ENCODE measurements at regions not wholly inside any gene's neighbourhood (a gene's known extent, or its start where the extent isn't known, plus 50 kb on each side); places are given as distances from the start of the nearest gene placed in this dataset.

DNA sequence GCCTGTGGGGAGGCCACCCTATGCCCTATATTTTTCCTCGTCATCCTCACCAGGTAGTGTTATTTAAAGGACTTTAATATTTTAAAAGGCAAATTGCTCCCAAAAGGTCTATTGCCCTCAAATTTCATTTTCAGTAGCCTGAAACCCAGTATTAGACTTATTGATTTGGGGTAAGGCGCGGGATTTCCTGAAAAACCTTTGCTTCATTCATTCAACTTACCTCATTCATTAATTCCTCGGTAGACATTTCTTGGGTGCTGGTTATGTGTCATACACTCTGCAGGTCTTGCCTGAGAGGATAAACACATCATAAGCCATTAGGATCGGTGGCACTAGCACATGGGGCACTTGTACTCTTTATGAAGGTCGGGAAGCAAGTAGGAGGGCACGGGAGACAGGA is 99.2 kb downstream of the ARF6 start:
- WGBS, 2 donors = 94 to 96% methylated on average over 7 of the region's 7 CpGs
- intact Hi-C loops (cut with DNase I) = no loop called here
- Histone ChIP-seq H3K4me3 (replicated peaks in 1 of 3) (no peak overlapping the region), H3K9me3 (no peaks in the 10 kb centered on the region), H3K4me1 (peaks cover 0 to 2% of the 10 kb centered on the region in 2 donors), H3K27ac (no peak overlapping the region), H3K27me3 (no peaks in the 10 kb centered on the region), H3K36me3 (no peaks in the 10 kb centered on the region)
- DNase-seq = no peak
- TF ChIP-seq, protein P1, sequence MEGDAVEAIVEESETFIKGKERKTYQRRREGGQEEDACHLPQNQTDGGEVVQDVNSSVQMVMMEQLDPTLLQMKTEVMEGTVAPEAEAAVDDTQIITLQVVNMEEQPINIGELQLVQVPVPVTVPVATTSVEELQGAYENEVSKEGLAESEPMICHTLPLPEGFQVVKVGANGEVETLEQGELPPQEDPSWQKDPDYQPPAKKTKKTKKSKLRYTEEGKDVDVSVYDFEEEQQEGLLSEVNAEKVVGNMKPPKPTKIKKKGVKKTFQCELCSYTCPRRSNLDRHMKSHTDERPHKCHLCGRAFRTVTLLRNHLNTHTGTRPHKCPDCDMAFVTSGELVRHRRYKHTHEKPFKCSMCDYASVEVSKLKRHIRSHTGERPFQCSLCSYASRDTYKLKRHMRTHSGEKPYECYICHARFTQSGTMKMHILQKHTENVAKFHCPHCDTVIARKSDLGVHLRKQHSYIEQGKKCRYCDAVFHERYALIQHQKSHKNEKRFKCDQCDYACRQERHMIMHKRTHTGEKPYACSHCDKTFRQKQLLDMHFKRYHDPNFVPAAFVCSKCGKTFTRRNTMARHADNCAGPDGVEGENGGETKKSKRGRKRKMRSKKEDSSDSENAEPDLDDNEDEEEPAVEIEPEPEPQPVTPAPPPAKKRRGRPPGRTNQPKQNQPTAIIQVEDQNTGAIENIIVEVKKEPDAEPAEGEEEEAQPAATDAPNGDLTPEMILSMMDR (IDR thresholded peaks at IDR 0.05) = no peak
- no peak for TF ChIP-seq POLR2A (IDR thresholded peaks at IDR 0.05)

DNA sequence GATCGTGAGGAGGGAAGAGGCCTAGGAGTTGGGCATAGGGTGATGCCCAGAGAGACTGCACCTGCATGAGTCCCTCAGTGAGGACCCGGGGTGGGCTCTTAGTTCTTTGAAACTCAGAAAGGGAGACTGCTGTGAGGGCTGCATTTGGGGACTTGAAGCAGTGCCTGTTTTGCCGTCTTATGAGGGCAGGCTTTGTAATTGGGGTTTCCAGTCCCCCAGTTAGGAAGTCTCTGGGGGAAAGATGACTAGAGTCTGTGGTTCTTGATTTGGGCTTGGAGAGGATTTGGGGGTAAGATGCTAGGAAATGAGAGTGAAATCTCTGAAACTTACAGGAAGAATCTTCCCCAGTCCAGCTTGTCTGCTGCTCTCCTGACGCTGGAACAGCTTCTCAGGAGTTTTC is 99.6 kb downstream of the ARF6 start:
- intact Hi-C loops (cut with DNase I) = no loop called here
- no peak overlapping the region for H3K27ac ChIP-seq
- H3K36me3 ChIP-seq = no peaks in the 10 kb centered on the region
- no peak overlapping the region for H3K4me3 ChIP-seq (replicated peaks in 1 of 3)
- H3K27me3 ChIP-seq = no peaks in the 10 kb centered on the region
- 87% methylated on average over 4 of the region's 4 CpGs for WGBS, 2 donors
- H3K4me1 ChIP-seq = no peaks in the 10 kb centered on the region
- H3K9me3 ChIP-seq = no peaks in the 10 kb centered on the region
- TF ChIP-seq, protein P1 (IDR thresholded peaks at IDR 0.05) = no peak
- TF ChIP-seq POLR2A (IDR thresholded peaks at IDR 0.05) = no peak
- no peak for DNase-seq

DNA sequence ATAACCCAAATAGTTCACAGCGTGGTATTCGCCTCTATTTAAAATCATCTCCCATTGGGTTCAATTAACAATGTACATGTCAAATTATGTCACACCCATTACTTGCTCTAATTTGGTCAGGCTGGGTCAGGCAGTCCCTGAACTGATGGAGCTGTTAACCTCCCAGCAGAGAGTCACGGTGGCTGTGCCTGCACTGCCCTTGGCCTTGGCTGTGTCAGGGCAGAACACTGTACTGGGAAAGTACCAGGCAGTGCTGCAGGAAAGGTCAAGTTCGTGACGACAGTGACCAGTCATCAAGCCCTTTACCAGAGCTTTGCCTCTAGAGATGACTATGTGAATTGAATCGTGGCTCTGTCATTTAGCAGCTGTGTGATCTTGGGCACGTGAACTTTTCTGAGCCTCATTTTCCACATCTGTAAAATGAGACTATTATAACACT is 100.0 kb downstream of the ARF6 start:
- H3K4me3 ChIP-seq (replicated peaks in 1 of 3) = no peak overlapping the region
- WGBS, 2 donors = 82 to 86% methylated on average over 7 of the region's 7 CpGs
- H3K4me1 ChIP-seq = no peaks in the 10 kb centered on the region
- no peaks in the 10 kb centered on the region for H3K27me3 ChIP-seq
- intact Hi-C loops (cut with DNase I) = no loop called here
- DNase-seq = no peak
- no peak overlapping the region for H3K27ac ChIP-seq
- no peaks in the 10 kb centered on the region for H3K9me3 ChIP-seq
- no peak for TF ChIP-seq POLR2A (IDR thresholded peaks at IDR 0.05)
- TF ChIP-seq, protein P1 (IDR thresholded peaks at IDR 0.05) = no peak
- no peaks in the 10 kb centered on the region for H3K36me3 ChIP-seq

DNA sequence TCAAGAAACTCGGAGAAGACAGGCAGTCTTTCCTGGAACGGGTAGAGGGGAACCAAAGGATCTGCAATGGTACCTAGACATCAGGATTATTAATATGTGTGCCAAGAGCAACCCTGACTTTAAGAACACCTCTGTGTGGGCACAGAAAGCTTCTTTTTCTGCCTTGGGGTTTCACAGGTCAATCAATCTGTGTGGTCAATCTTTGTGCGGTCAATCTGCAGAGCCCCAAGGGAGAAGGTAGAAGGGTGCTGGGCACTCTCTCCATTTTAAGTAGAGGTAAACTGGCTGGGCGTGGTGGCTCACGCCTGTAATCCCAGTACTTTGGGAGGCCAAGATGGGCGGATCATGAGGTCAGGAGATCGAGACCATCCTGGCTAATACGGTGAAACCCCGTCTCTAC is 100.7 kb downstream of the ARF6 start:
- H3K4me3 ChIP-seq (replicated peaks in 1 of 3) = no peak overlapping the region
- H3K27me3 ChIP-seq = no peaks in the 10 kb centered on the region
- no peak overlapping the region for H3K27ac ChIP-seq
- no peak for TF ChIP-seq POLR2A (IDR thresholded peaks at IDR 0.05)
- TF ChIP-seq, protein P1 (IDR thresholded peaks at IDR 0.05) = no peak
- no peaks in the 10 kb centered on the region for H3K36me3 ChIP-seq
- no peak for DNase-seq
- intact Hi-C loops (cut with DNase I) = no loop called here
- H3K9me3 ChIP-seq = no peaks in the 10 kb centered on the region
- peaks cover 0 to 1% of the 10 kb centered on the region in 2 donors for H3K4me1 ChIP-seq
- 92 to 94% methylated on average over 9 of the region's 9 CpGs for WGBS, 2 donors

DNA sequence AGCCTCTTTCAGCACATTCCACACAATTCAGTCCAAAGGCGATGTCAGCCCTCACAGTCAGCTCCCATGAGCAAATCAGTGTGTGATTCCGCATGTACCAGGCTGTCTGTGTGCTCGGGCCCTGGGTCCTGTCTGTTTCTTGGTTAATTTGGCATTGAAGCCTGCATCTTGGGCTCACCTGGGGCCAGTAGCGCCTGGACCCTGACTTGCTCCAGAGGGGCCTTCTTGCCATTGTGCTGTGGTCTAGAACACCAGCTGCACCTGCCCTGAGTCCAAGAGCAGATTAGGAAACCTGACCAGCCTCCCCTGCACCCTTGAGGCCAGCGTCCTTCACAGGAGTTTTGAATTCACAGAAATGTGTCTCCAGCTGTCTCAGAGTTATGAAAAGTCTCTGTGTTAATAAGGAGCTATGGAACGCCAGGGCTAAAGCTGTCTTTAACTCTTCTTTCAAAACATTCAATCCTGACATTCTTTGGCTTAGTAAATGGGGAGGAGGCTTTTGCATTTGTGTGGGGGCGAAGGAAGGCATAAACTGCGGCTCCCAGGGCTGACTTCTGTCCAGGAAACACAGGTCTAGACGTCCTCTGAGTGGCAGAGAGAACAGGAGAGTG is 102.2 kb downstream of the ARF6 start:
- no peak overlapping the region for H3K4me3 ChIP-seq (replicated peaks in 1 of 3)
- H3K27ac ChIP-seq = no peak overlapping the region
- no peaks in the 10 kb centered on the region for H3K9me3 ChIP-seq
- no peaks in the 10 kb centered on the region for H3K27me3 ChIP-seq
- DNase-seq = no peak
- TF ChIP-seq, protein P1 (IDR thresholded peaks at IDR 0.05) = no peak
- peaks cover 14 to 16% of the 10 kb centered on the region in 2 donors for H3K4me1 ChIP-seq
- no peaks in the 10 kb centered on the region for H3K36me3 ChIP-seq
- intact Hi-C loops (cut with DNase I) = no loop called here
- WGBS, 2 donors = 80 to 90% methylated on average over 9 of the region's 9 CpGs
